GM12864 (cell line): ENCODE measurements at regions not wholly inside any gene's neighbourhood (a gene's known extent, or its start where the extent isn't known, plus 50 kb on each side); places are given as distances from the start of the nearest gene placed in this dataset.

Experiments used
- DNase-seq: peaks from one replicate; pipeline ENCODE4 v3.0.0-alpha.2; 2011; ENCODE audit warnings: low read depth
- H3K4me3 ChIP-seq: 2 replicates; pipeline ENCODE4 v1.5.1; 2011; ENCODE audit warnings: mild to moderate bottlenecking, low read depth, low read length, control low read depth
- CTCF ChIP-seq: IDR thresholded peaks from 2 replicates; pipeline ENCODE4 v1.5.1; 2011; ENCODE audit warnings: low read depth, mild to moderate bottlenecking, moderate library complexity, low read length, control low read depth, inconsistent platforms; ENCODE audit errors: missing control alignments

GRCh38 chr6:144896289-144896688 is 611.2 kb downstream of the UTRN start:
- DNase-seq, result no peak
- no peak for TF ChIP-seq CTCF
- no peak overlapping the region for H3K4me3 ChIP-seq

GRCh38 chr6:144896871-144897270 is 611.7 kb downstream of the UTRN start:
- H3K4me3 ChIP-seq, result no peak overlapping the region
- no peak for TF ChIP-seq CTCF
- no peak for DNase-seq

- DNase-seq, result no peak
- no peak for TF ChIP-seq CTCF
- H3K4me3 ChIP-seq, result no peak overlapping the region
Observed at GRCh38 chr6:144897441-144897921, 612.3 kb downstream of the UTRN start.

- no peak for DNase-seq
- no peak overlapping the region for H3K4me3 ChIP-seq
- no peak for TF ChIP-seq CTCF
Observed at GRCh38 chr6:144898052-144898689, 613.0 kb downstream of the UTRN start.

GRCh38 chr6:144898741-144899140 is 613.6 kb downstream of the UTRN start:
- no peak for TF ChIP-seq CTCF
- H3K4me3 ChIP-seq, result no peak overlapping the region
- DNase-seq, result no peak

- no peak for DNase-seq
- no peak for TF ChIP-seq CTCF
- H3K4me3 ChIP-seq, result no peak overlapping the region
Observed at GRCh38 chr6:144899161-144899560, 614.0 kb downstream of the UTRN start.

- H3K4me3 ChIP-seq, result no peak overlapping the region
- DNase-seq, result no peak
- TF ChIP-seq CTCF, result no peak
Observed at GRCh38 chr6:144901412-144901811, 616.3 kb downstream of the UTRN start.
